MM.1S (cell line): ENCODE measurements at regions not wholly inside any gene's neighbourhood (a gene's known extent, or its start where the extent isn't known, plus 50 kb on each side); places are given as distances from the start of the nearest gene placed in this dataset.

ENCODE experiments used
- DNase-seq: peaks from one replicate; pipeline ENCODE4 v3.0.0-alpha.2; 2015
- H2AFZ ChIP-seq: fragments of 300-600 bp; sonication (generic); 2 replicates; pipeline ENCODE4 v1.6.0; 2016; ENCODE audit warnings: antibody characterized with exemption, low read length
- H3F3A ChIP-seq: fragments of 300-600 bp; sonication (generic); 2 replicates; pipeline ENCODE4 v1.6.1; 2016; ENCODE audit warnings: mild to moderate bottlenecking, antibody characterized with exemption, low read length, moderate library complexity, mixed read lengths; ENCODE audit not compliant: insufficient read depth
- H3K27ac ChIP-seq: fragments of 300-600 bp; sonication (generic); 2 replicates; pipeline ENCODE4 v1.5.1; 2016; ENCODE audit warnings: mild to moderate bottlenecking, low read length
- H3K27me3 ChIP-seq: fragments of 300-600 bp; sonication (generic); replicated peaks from 2 replicates; pipeline ENCODE4 v1.6.0; 2016; ENCODE audit warnings: low read length; ENCODE audit not compliant: insufficient read depth
- H3K36me3 ChIP-seq: fragments of 300-600 bp; sonication (generic); replicated peaks from 2 replicates; pipeline ENCODE4 v1.6.1; 2016; ENCODE audit warnings: mild to moderate bottlenecking, low read length, mixed read lengths; ENCODE audit not compliant: insufficient read depth
- H3K4me1 ChIP-seq: fragments of 300-600 bp; sonication (generic); 2 replicates; pipeline ENCODE4 v1.6.1; 2016; ENCODE audit warnings: low read length, mixed read lengths
- H3K4me2 ChIP-seq: fragments of 300-600 bp; sonication (generic); 2 replicates; pipeline ENCODE4 v1.6.0; 2016; ENCODE audit warnings: low read depth, low read length
- H3K4me3 ChIP-seq: fragments of 300-600 bp; sonication (generic); 2 replicates; pipeline ENCODE4 v1.5.1; 2016; ENCODE audit warnings: low read length, mixed read lengths
- H3K79me2 ChIP-seq: fragments of 300-600 bp; sonication (generic); 2 replicates; pipeline ENCODE4 v1.6.1; 2016; ENCODE audit warnings: mixed run types, low read length, mixed read lengths
- H3K9ac ChIP-seq: fragments of 300-600 bp; sonication (generic); 2 replicates; pipeline ENCODE4 v1.6.1; 2016; ENCODE audit warnings: low read length, mixed read lengths
- H3K9me2 ChIP-seq: fragments of 300-600 bp; sonication (generic); replicated peaks from 2 replicates; pipeline ENCODE4 v1.6.1; 2016; ENCODE audit warnings: mild to moderate bottlenecking, low read length, mixed read lengths; ENCODE audit not compliant: insufficient read depth
- H3K9me3 ChIP-seq: fragments of 300-600 bp; sonication (generic); replicated peaks from 2 replicates; pipeline ENCODE4 v1.6.1; 2016; ENCODE audit warnings: mild to moderate bottlenecking, low read length, mixed read lengths; ENCODE audit not compliant: insufficient read depth
- H4K20me1 ChIP-seq: fragments of 300-600 bp; sonication (generic); 2 replicates; pipeline ENCODE4 v1.6.1; 2016; ENCODE audit warnings: mild to moderate bottlenecking, low read length, moderate library complexity, mixed read lengths; ENCODE audit not compliant: insufficient read depth
- EZH2 ChIP-seq: fragments of 300-600 bp; sonication (generic); optimal IDR thresholded peaks from 2 replicates; pipeline ENCODE3; 2017; ENCODE audit warnings: low read depth, mild to moderate bottlenecking, antibody characterized with exemption, low read length, mixed read lengths
- EZH2phosphoT487 ChIP-seq: fragments of 300-600 bp; sonication (generic); IDR thresholded peaks from 2 replicates; pipeline ENCODE4 v1.6.1; 2018; ENCODE audit warnings: antibody characterized with exemption, low read length
- TF ChIP-seq, protein P1 (sequence below): fragments of 300-600 bp; sonication (generic); IDR thresholded peaks from 2 replicates; pipeline ENCODE4 v1.5.1; 2016; ENCODE audit warnings: antibody characterized with exemption, low read length, mixed read lengths

DNA sequence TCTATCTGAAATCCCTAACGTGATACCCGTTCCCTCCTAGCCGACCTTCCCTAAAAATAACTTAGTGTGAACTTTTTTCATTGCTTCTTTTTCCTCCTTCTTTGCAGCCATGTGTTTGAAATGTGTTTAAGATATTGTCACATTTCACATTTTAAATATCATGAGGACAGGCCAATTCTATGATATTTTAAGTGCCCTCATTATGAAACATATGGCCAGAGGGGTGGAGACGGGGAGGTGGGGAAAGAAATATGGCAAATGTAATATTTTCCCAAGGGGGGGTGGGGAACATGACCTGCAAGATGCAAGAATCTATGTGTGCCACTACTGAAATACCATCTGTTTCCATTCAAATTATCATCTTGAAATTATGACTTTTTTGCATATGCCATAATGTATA is 1039.2 kb downstream of the AGBL1 start:
- Histone ChIP-seq H3K36me3 (no peaks in the 10 kb centered on the region), H3K9ac (no peak overlapping the region), H3K79me2 (no peaks in the 10 kb centered on the region), H3K27ac (no peak overlapping the region), H3K4me2 (no peak overlapping the region), H4K20me1 (no peaks in the 10 kb centered on the region), H2AFZ (no peak overlapping the region), H3K9me2 (no peaks in the 10 kb centered on the region), H3K27me3 (no peaks in the 10 kb centered on the region), H3K4me1 (no peaks in the 10 kb centered on the region), H3K9me3 (no peaks in the 10 kb centered on the region), H3K4me3 (no peak overlapping the region), H3F3A (no peaks in the 10 kb centered on the region)
- no peak for DNase-seq
- TF ChIP-seq EZH2phosphoT487 = no peak

DNA sequence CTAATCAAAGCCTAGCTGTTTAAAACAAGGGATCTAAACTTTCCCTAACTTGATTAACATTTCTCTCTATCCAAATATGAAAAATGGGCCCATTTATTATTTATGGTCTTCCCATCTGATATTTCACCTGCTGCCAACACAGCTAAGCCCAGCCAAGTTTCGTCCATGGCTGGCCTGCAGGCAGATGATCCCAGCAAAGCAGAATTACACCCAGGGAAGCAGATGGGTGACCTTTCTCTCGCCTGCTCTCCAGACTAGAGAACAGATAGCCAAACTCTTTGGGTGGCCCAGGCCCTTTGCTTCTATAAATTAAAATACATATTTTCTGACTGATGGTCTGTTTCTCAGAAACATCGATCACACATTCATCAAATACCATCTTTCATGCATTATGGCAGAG is 1038.8 kb downstream of the AGBL1 start:
- Histone ChIP-seq H3K36me3 (no peaks in the 10 kb centered on the region), H3K9ac (no peak overlapping the region), H3K4me2 (no peak overlapping the region), H3F3A (no peaks in the 10 kb centered on the region), H3K4me1 (no peaks in the 10 kb centered on the region), H3K27ac (no peak overlapping the region), H3K4me3 (no peak overlapping the region), H3K9me2 (no peaks in the 10 kb centered on the region), H4K20me1 (no peaks in the 10 kb centered on the region), H3K9me3 (no peaks in the 10 kb centered on the region), H3K27me3 (no peaks in the 10 kb centered on the region), H2AFZ (no peak overlapping the region), H3K79me2 (no peaks in the 10 kb centered on the region)
- DNase-seq = no peak
- TF ChIP-seq, protein P1, sequence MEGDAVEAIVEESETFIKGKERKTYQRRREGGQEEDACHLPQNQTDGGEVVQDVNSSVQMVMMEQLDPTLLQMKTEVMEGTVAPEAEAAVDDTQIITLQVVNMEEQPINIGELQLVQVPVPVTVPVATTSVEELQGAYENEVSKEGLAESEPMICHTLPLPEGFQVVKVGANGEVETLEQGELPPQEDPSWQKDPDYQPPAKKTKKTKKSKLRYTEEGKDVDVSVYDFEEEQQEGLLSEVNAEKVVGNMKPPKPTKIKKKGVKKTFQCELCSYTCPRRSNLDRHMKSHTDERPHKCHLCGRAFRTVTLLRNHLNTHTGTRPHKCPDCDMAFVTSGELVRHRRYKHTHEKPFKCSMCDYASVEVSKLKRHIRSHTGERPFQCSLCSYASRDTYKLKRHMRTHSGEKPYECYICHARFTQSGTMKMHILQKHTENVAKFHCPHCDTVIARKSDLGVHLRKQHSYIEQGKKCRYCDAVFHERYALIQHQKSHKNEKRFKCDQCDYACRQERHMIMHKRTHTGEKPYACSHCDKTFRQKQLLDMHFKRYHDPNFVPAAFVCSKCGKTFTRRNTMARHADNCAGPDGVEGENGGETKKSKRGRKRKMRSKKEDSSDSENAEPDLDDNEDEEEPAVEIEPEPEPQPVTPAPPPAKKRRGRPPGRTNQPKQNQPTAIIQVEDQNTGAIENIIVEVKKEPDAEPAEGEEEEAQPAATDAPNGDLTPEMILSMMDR = no peak
- TF ChIP-seq EZH2 = no peak

DNA sequence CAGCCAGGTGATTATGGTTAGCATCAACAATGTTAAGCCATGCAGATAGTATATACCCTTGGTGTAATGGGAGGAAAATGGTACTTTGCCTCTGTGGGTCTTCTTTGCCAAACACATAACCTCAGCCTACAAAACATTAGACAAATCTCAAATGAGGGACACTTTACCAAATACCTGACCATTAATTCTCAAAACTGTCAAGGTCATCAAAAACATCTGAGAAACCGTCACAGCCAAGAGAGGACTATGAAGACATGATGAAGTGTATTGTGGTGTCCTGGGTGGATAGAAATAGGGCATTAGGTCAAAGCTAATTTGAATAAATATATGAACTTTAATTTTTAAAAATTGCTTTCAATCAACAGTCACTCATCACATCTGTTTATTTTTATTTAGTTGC is 1036.1 kb downstream of the AGBL1 start:
- Histone ChIP-seq H3K27ac (no peak overlapping the region), H3K9me2 (no peaks in the 10 kb centered on the region), H3K4me3 (no peak overlapping the region), H3K27me3 (no peaks in the 10 kb centered on the region), H3K4me1 (no peaks in the 10 kb centered on the region), H3K36me3 (no peaks in the 10 kb centered on the region), H4K20me1 (no peaks in the 10 kb centered on the region), H3F3A (no peaks in the 10 kb centered on the region), H3K79me2 (no peaks in the 10 kb centered on the region), H3K4me2 (no peak overlapping the region), H3K9ac (no peak overlapping the region), H3K9me3 (no peaks in the 10 kb centered on the region), H2AFZ (no peak overlapping the region)
- DNase-seq = no peak
- TF ChIP-seq EZH2 (no peak), EZH2phosphoT487 (no peak)
- TF ChIP-seq, protein P1 = no peak

DNA sequence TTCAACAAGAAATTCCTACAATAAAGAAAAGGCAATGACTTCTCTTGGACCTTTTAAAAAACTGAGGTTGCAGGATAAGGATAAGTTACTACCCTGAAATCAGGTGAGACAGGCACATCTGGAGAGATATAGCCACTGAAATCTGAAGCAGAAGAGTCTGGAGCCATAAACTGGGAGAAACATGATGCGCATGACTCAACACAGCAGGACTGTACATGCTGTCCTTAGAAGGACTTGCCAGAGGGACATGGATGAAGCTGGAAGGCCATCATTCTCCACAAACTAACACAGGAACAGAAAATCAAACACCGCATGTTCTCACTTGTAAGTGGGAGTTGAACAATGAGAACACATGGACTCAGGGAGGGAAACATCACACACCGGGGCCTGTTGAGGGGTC is 1020.2 kb downstream of the AGBL1 start:
- Histone ChIP-seq H3K27ac (no peak overlapping the region), H3K4me1 (no peaks in the 10 kb centered on the region), H3K36me3 (no peaks in the 10 kb centered on the region), H3K79me2 (no peaks in the 10 kb centered on the region), H3K9ac (no peak overlapping the region), H2AFZ (no peak overlapping the region), H3K9me3 (no peaks in the 10 kb centered on the region), H3K4me3 (no peak overlapping the region), H3K4me2 (no peak overlapping the region), H3K27me3 (no peaks in the 10 kb centered on the region), H3K9me2 (no peaks in the 10 kb centered on the region), H3F3A (no peaks in the 10 kb centered on the region), H4K20me1 (no peaks in the 10 kb centered on the region)
- no peak for TF ChIP-seq EZH2phosphoT487
- TF ChIP-seq, protein P1 = no peak
- TF ChIP-seq EZH2 = no peak
- no peak for DNase-seq
